ENCODE measurements at regions not wholly inside any gene's neighbourhood (a gene's known extent, or its start where the extent isn't known, plus 50 kb on each side); places are given as distances from the start of the nearest gene placed in this dataset.

- TF ChIP-seq CTCF (conservative IDR thresholded peaks at IDR 0.05; ENCODE audit: low read length), result no peak
- TF ChIP-seq EZH2phosphoT487 (IDR thresholded peaks at IDR 0.05; ENCODE audit: borderline replicate concordance, low read depth, low read length), result no peak
Measured at GRCh38 chr11:39804271-39804670, 1655.2 kb downstream of the LRRC4C start.
